ENCODE measurements at regions not wholly inside any gene's neighbourhood (a gene's known extent, or its start where the extent isn't known, plus 50 kb on each side); places are given as distances from the start of the nearest gene placed in this dataset.
"Not testable (repeated sequence)": the region's sequence is repeated elsewhere in the genome, so short reads cannot be mapped to it uniquely, and the experiment has no call there.

DNA sequence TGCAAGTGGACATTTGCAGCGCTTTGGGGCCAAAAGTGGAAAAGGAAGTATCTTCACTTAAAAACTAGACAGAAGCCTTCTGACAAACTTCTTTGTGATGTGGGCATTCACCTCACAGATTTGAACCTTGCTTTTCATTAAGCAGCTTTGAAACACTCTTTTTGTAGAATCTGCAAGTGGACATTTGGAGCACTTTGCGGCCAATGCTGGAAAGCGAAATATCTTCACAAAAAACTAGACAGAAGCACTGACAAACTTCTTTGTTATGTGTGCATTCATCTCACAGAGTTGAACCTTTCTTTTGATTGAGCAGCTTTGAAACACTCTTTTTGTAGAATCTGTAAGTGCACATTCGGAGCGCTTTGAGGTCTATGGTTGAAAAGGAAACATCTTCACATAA, 1365.9 kb upstream of the DEFB115 start:
- H3K4me1 ChIP-seq; H3K36me3 ChIP-seq; H3K27me3 ChIP-seq; H3K27ac ChIP-seq; DNase-seq (ENCODE audit: low spot score in 2 of 2); H3K4me3 ChIP-seq; intact Hi-C loops (cut with DNase I; ENCODE audit: low total_unique reads): not testable (repeated sequence)
- H3K9me3 ChIP-seq = peaks cover 6 to 15% of the 10 kb centered on the region in 2 donors

Measured in breast epithelium (tissue), 4 donors.